ENCODE measurements at regions not wholly inside any gene's neighbourhood (a gene's known extent, or its start where the extent isn't known, plus 50 kb on each side); places are given as distances from the start of the nearest gene placed in this dataset.

DNA sequence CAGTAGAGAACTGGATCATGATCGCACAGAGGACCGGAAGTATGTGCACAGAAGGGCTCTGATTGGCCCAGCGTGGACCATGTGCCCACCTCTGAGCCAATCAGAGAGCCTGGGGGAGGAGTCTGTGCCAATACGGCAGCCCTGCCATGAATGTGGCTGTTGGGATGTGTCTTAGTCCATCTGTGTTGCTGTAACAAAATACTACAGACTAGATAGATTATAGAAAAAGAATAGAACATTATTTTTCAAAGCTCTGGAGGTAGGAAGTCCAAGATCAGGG lies 132.0 kb downstream of the NDUFA10 start:
- TF ChIP-seq, protein P1, sequence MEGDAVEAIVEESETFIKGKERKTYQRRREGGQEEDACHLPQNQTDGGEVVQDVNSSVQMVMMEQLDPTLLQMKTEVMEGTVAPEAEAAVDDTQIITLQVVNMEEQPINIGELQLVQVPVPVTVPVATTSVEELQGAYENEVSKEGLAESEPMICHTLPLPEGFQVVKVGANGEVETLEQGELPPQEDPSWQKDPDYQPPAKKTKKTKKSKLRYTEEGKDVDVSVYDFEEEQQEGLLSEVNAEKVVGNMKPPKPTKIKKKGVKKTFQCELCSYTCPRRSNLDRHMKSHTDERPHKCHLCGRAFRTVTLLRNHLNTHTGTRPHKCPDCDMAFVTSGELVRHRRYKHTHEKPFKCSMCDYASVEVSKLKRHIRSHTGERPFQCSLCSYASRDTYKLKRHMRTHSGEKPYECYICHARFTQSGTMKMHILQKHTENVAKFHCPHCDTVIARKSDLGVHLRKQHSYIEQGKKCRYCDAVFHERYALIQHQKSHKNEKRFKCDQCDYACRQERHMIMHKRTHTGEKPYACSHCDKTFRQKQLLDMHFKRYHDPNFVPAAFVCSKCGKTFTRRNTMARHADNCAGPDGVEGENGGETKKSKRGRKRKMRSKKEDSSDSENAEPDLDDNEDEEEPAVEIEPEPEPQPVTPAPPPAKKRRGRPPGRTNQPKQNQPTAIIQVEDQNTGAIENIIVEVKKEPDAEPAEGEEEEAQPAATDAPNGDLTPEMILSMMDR (IDR thresholded peaks at IDR 0.05; ENCODE audit: insufficient read depth, low read length), result no peak
- TF ChIP-seq POLR2AphosphoS5 (IDR thresholded peaks at IDR 0.05; ENCODE audit: low read depth), result no peak
